Keratinocyte (primary cell): ENCODE measurements at regions not wholly inside any gene's neighbourhood (a gene's known extent, or its start where the extent isn't known, plus 50 kb on each side); places are given as distances from the start of the nearest gene placed in this dataset.

Source experiments
- DNase-seq: peaks from one replicate; pipeline ENCODE4 v3.0.0-alpha.2; 2011; ENCODE audit warnings: low read depth, missing footprints, low spot score
- FAIRE-seq: peaks from 2 replicates; lab custom pipeline; 2011; peaks lifted over from hg19 to GRCh38; lab: Jason Lieb, UNC
- H2AFZ ChIP-seq: 2 replicates; pipeline ENCODE4 v1.6.0; 2012; ENCODE audit warnings: low read length, control low read depth, inconsistent platforms; ENCODE audit not compliant: control insufficient read depth
- H3K27ac ChIP-seq: 2 replicates; pipeline ENCODE4 v1.5.1; 2011; ENCODE audit warnings: low read length; ENCODE audit not compliant: control insufficient read depth, insufficient read depth
- H3K27me3 ChIP-seq: 3 replicates; pipeline ENCODE4 v1.6.0; 2011; ENCODE audit warnings: low read length; ENCODE audit not compliant: control insufficient read depth, insufficient read depth; ENCODE audit errors: extremely low read depth
- H3K36me3 ChIP-seq, 2 experiments: 2 replicates in 1 of 2; 3 replicates in 1 of 2; pipeline ENCODE4 v1.5.1; 2011; ENCODE audit warnings: low read length in 2 of 2, mild to moderate bottlenecking in 1 of 2; ENCODE audit not compliant: control insufficient read depth in 2 of 2, insufficient read depth in 2 of 2; ENCODE audit errors: extremely low read depth in 1 of 2
- H3K4me1 ChIP-seq: 3 replicates; pipeline ENCODE4 v1.5.1; 2011; ENCODE audit warnings: low read length; ENCODE audit not compliant: control insufficient read depth, insufficient read depth; ENCODE audit errors: extremely low read depth
- H3K4me2 ChIP-seq: 3 replicates; pipeline ENCODE4 v1.6.0; 2011; ENCODE audit warnings: low read depth, low read length; ENCODE audit not compliant: control insufficient read depth, insufficient read depth; ENCODE audit errors: extremely low read depth
- H3K4me3 ChIP-seq, 3 experiments: fragments of 200-600 bp in 1 of 3; sonication (generic) in 1 of 3; 2 replicates in 2 of 3; 3 replicates in 1 of 3; pipeline ENCODE4 v1.5.1; 2011 to 2016; ENCODE audit warnings: low read length in 3 of 3, mild to moderate bottlenecking in 3 of 3, control low read depth in 2 of 3, inconsistent platforms in 1 of 3, low read depth in 1 of 3, mixed read lengths in 1 of 3, mixed run types in 1 of 3, moderate library complexity in 1 of 3; ENCODE audit not compliant: control insufficient read depth in 2 of 3, insufficient read depth in 2 of 3; ENCODE audit errors: extremely low read depth in 1 of 3
- H3K79me2 ChIP-seq: 2 replicates; pipeline ENCODE4 v1.6.0; 2012; ENCODE audit warnings: low read length; ENCODE audit not compliant: control insufficient read depth, insufficient read depth
- H3K9ac ChIP-seq: 3 replicates; pipeline ENCODE4 v1.6.0; 2011; ENCODE audit warnings: low read length; ENCODE audit not compliant: control insufficient read depth, insufficient read depth; ENCODE audit errors: extremely low read depth
- H3K9me1 ChIP-seq: 3 replicates; pipeline ENCODE4 v1.6.0; 2011; ENCODE audit warnings: low read length; ENCODE audit not compliant: control insufficient read depth, insufficient read depth; ENCODE audit errors: extremely low read depth
- H3K9me3 ChIP-seq: 2 replicates; pipeline ENCODE4 v1.5.1; 2012; ENCODE audit warnings: low read depth, low read length; ENCODE audit not compliant: control insufficient read depth
- H4K20me1 ChIP-seq: 3 replicates; pipeline ENCODE4 v1.6.0; 2011; ENCODE audit warnings: low read length; ENCODE audit not compliant: control insufficient read depth, insufficient read depth; ENCODE audit errors: extremely low read depth
- CTCF ChIP-seq, 3 experiments: IDR thresholded peaks in 1 of 3; conservative IDR thresholded peaks in 1 of 3; optimal IDR thresholded peaks in 1 of 3; 2 replicates in 2 of 3; 3 replicates in 1 of 3; pipeline versions ENCODE3 to v1.5.1; 2011; ENCODE audit warnings: low read length in 3 of 3, mild to moderate bottlenecking in 3 of 3, moderate library complexity in 2 of 3, control low read depth in 1 of 3, inconsistent platforms in 1 of 3; ENCODE audit not compliant: insufficient read depth in 2 of 3; ENCODE audit errors: extremely low read depth in 1 of 3
- EZH2 ChIP-seq: IDR thresholded peaks from one replicate; pipeline ENCODE4 v1.6.1; 2012; ENCODE audit warnings: inconsistent platforms, mild to moderate bottlenecking, low read length, moderate library complexity
- dilution Hi-C: fragments of 300-500 bp; cut with MboI; formaldehyde crosslinking; loops from one replicate; pipeline ENCODE4 v1.7.0; 2020; ENCODE audit warnings: low sequenced_read_pairs; ENCODE audit not compliant: extremely low pct_ligation_motif_present

- H3K9me1 ChIP-seq: no peaks in the 10 kb centered on the region
- no peaks in the 10 kb centered on the region for H3K79me2 ChIP-seq
- H2AFZ ChIP-seq: no peak overlapping the region
- no peaks in the 10 kb centered on the region for H3K9me3 ChIP-seq
- H3K4me2 ChIP-seq: no peak overlapping the region
- dilution Hi-C loops: no loop called here
- no peaks in the 10 kb centered on the region for H4K20me1 ChIP-seq
- no peaks in the 10 kb centered on the region for H3K27me3 ChIP-seq
- no peaks in the 10 kb centered on the region for H3K36me3 ChIP-seq
- DNase-seq (no peak), FAIRE-seq (peak; percentile 69)
- H3K9ac ChIP-seq: no peak overlapping the region
- H3K4me3 ChIP-seq: no peak overlapping the region
- no peak overlapping the region for H3K27ac ChIP-seq
- H3K4me1 ChIP-seq: peaks cover 10% of the 10 kb centered on the region
- no peak for TF ChIP-seq CTCF (optimal IDR thresholded peaks at IDR 0.05 in 1 of 3, IDR thresholded peaks at IDR 0.05 in 1 of 3, conservative IDR thresholded peaks at IDR 0.05 in 1 of 3; ENCODE audit: extremely low read depth in 1 of 3, insufficient read depth in 2 of 3, low read length in 3 of 3)
These were observed 299.2 kb upstream of the DACH1 start for GRCh38 chr13:72166102-72166650.

GRCh38 chr13:72165276-72165675 is 298.3 kb upstream of the DACH1 start:
- H3K27ac ChIP-seq: no peak overlapping the region
- FAIRE-seq (no peak), DNase-seq (no peak)
- H3K9me1 ChIP-seq: no peaks in the 10 kb centered on the region
- H3K4me2 ChIP-seq: no peak overlapping the region
- H3K27me3 ChIP-seq: no peaks in the 10 kb centered on the region
- H3K4me3 ChIP-seq: no peak overlapping the region
- H3K79me2 ChIP-seq: no peaks in the 10 kb centered on the region
- H2AFZ ChIP-seq: no peak overlapping the region
- peaks cover 10% of the 10 kb centered on the region for H3K4me1 ChIP-seq
- dilution Hi-C loops: no loop called here
- no peak overlapping the region for H3K9ac ChIP-seq
- H3K9me3 ChIP-seq: no peaks in the 10 kb centered on the region
- H4K20me1 ChIP-seq: no peaks in the 10 kb centered on the region
- H3K36me3 ChIP-seq: no peaks in the 10 kb centered on the region
- TF ChIP-seq CTCF (optimal IDR thresholded peaks at IDR 0.05 in 1 of 3, IDR thresholded peaks at IDR 0.05 in 1 of 3, conservative IDR thresholded peaks at IDR 0.05 in 1 of 3; ENCODE audit: extremely low read depth in 1 of 3, insufficient read depth in 2 of 3, low read length in 3 of 3): no peak
- TF ChIP-seq EZH2: no peak
